DOHH2 (cell line): ENCODE measurements at regions not wholly inside any gene's neighbourhood (a gene's known extent, or its start where the extent isn't known, plus 50 kb on each side); places are given as distances from the start of the nearest gene placed in this dataset.

Source experiments
- H3F3A ChIP-seq: fragments of 200-600 bp; sonication (generic), shearing (Covaris generic); 2 replicates; pipeline ENCODE4 v1.6.0; 2016; ENCODE audit warnings: antibody characterized with exemption, mild to moderate bottlenecking; ENCODE audit not compliant: control insufficient read depth, insufficient read depth
- H3K27ac ChIP-seq: fragments of 200-600 bp; sonication (generic); 2 replicates; pipeline ENCODE4 v1.5.1; 2014; ENCODE audit warnings: low read depth, mild to moderate bottlenecking, low read length, moderate library complexity
- H3K27me3 ChIP-seq: fragments of 200-600 bp; sonication (generic); 2 replicates; pipeline ENCODE4 v1.6.1; 2014; ENCODE audit warnings: mild to moderate bottlenecking, low read length, mixed read lengths; ENCODE audit not compliant: control insufficient read depth
- H3K36me3 ChIP-seq: fragments of 200-600 bp; sonication (generic); 2 replicates; pipeline ENCODE4 v1.6.1; 2014; ENCODE audit warnings: mild to moderate bottlenecking, low read length, moderate library complexity, mixed read lengths; ENCODE audit not compliant: control insufficient read depth
- H3K4me1 ChIP-seq: fragments of 200-600 bp; sonication (generic); 2 replicates; pipeline ENCODE4 v1.6.1; 2014; ENCODE audit warnings: mild to moderate bottlenecking, low read length, mixed read lengths; ENCODE audit not compliant: control insufficient read depth
- H3K4me2 ChIP-seq: fragments of 200-600 bp; sonication (generic); 2 replicates; pipeline ENCODE4 v1.6.0; 2014; ENCODE audit warnings: mild to moderate bottlenecking, low read length, moderate library complexity
- H3K4me3 ChIP-seq: fragments of 200-600 bp; sonication (generic); 2 replicates; pipeline ENCODE4 v1.5.1; 2014; ENCODE audit warnings: mild to moderate bottlenecking, low read length, mixed read lengths
- H3K79me2 ChIP-seq: fragments of 200-600 bp; sonication (generic); 2 replicates; pipeline ENCODE4 v1.6.1; 2014; ENCODE audit warnings: mild to moderate bottlenecking, low read length, mixed read lengths; ENCODE audit not compliant: control insufficient read depth
- H3K9me2 ChIP-seq: fragments of 200-600 bp; sonication (generic); replicated peaks from 2 replicates; pipeline ENCODE4 v1.6.1; 2014; ENCODE audit warnings: mild to moderate bottlenecking, low read length, mixed read lengths; ENCODE audit not compliant: control insufficient read depth
- H3K9me3 ChIP-seq: fragments of 200-600 bp; sonication (generic); 2 replicates; pipeline ENCODE4 v1.6.1; 2014; ENCODE audit warnings: antibody characterized with exemption, low read length, mixed read lengths; ENCODE audit not compliant: control insufficient read depth, insufficient read depth
- H4K20me1 ChIP-seq: fragments of 200-600 bp; sonication (generic); 2 replicates; pipeline ENCODE4 v1.6.0; 2014; ENCODE audit warnings: low read depth, mild to moderate bottlenecking, antibody characterized with exemption, low read length, moderate library complexity; ENCODE audit not compliant: control insufficient read depth, insufficient read depth
- EZH2phosphoT487 ChIP-seq: fragments of 200-600 bp; sonication (generic); IDR thresholded peaks from 2 replicates; pipeline ENCODE4 v1.6.1; 2017; ENCODE audit warnings: borderline replicate concordance, mild to moderate bottlenecking, antibody characterized with exemption, low read length, moderate library complexity, mixed read lengths
- TF ChIP-seq, protein P1 (sequence below): fragments of 200-600 bp; sonication (generic); IDR thresholded peaks from one replicate; pipeline ENCODE4 v1.5.1; 2014; ENCODE audit warnings: antibody characterized with exemption, mild to moderate bottlenecking, low read depth, low read length; ENCODE audit not compliant: poor library complexity, severe bottlenecking

DNA sequence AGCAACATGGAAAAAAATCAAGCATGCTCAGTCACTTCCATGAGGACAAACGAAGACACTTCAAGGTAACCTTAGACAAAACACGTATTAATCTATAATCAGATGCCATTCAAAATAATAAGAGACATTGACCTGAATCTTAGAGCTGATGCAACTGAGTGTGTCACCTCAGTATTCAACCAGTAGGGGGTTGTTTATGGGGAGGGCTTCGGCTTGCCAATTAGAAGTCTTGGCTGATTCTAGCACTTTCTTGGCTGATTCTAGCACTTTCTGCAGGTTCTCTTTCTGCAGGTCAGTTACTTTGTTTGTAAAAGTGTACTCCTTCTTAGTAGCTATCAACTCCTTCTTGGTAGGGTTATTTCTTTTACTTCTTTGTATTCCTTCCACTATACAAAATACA is 317.6 kb downstream of the ENC1 start:
- Histone ChIP-seq H4K20me1 (no peaks in the 10 kb centered on the region), H3K4me2 (no peak overlapping the region), H3K27me3 (no peaks in the 10 kb centered on the region), H3K79me2 (no peaks in the 10 kb centered on the region), H3K4me3 (no peak overlapping the region), H3K9me3 (no peaks in the 10 kb centered on the region), H3K4me1 (peaks cover 4% of the 10 kb centered on the region), H3K36me3 (no peaks in the 10 kb centered on the region), H3K27ac (no peak overlapping the region), H3K9me2 (no peaks in the 10 kb centered on the region), H3F3A (no peaks in the 10 kb centered on the region)
- TF ChIP-seq EZH2phosphoT487: no peak
- TF ChIP-seq, protein P1, sequence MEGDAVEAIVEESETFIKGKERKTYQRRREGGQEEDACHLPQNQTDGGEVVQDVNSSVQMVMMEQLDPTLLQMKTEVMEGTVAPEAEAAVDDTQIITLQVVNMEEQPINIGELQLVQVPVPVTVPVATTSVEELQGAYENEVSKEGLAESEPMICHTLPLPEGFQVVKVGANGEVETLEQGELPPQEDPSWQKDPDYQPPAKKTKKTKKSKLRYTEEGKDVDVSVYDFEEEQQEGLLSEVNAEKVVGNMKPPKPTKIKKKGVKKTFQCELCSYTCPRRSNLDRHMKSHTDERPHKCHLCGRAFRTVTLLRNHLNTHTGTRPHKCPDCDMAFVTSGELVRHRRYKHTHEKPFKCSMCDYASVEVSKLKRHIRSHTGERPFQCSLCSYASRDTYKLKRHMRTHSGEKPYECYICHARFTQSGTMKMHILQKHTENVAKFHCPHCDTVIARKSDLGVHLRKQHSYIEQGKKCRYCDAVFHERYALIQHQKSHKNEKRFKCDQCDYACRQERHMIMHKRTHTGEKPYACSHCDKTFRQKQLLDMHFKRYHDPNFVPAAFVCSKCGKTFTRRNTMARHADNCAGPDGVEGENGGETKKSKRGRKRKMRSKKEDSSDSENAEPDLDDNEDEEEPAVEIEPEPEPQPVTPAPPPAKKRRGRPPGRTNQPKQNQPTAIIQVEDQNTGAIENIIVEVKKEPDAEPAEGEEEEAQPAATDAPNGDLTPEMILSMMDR: no peak

- Histone ChIP-seq H3F3A (no peaks in the 10 kb centered on the region), H3K9me2 (no peaks in the 10 kb centered on the region), H3K9me3 (no peaks in the 10 kb centered on the region), H4K20me1 (no peaks in the 10 kb centered on the region), H3K27me3 (no peaks in the 10 kb centered on the region), H3K4me3 (no peak overlapping the region), H3K4me2 (no peak overlapping the region), H3K27ac (no peak overlapping the region), H3K36me3 (no peaks in the 10 kb centered on the region), H3K79me2 (no peaks in the 10 kb centered on the region), H3K4me1 (peaks cover 4% of the 10 kb centered on the region)
- TF ChIP-seq EZH2phosphoT487: no peak
- TF ChIP-seq, protein P1: no peak
These were observed 318.3 kb downstream of the ENC1 start for GRCh38 chr5:74322191-74322590.

- Histone ChIP-seq H3K27me3 (no peaks in the 10 kb centered on the region), H3K27ac (no peak overlapping the region), H3K4me1 (no peaks in the 10 kb centered on the region), H4K20me1 (no peaks in the 10 kb centered on the region), H3K36me3 (no peaks in the 10 kb centered on the region), H3K9me2 (no peaks in the 10 kb centered on the region), H3K79me2 (no peaks in the 10 kb centered on the region), H3K4me2 (no peak overlapping the region), H3K4me3 (no peak overlapping the region), H3K9me3 (no peaks in the 10 kb centered on the region), H3F3A (no peaks in the 10 kb centered on the region)
- TF ChIP-seq, protein P1: no peak
- no peak for TF ChIP-seq EZH2phosphoT487
These were observed 319.2 kb downstream of the ENC1 start for GRCh38 chr5:74321326-74321725.

- TF ChIP-seq, protein P1: no peak
- TF ChIP-seq EZH2phosphoT487: no peak
- no peaks in the 10 kb centered on the region for H3F3A ChIP-seq
- no peaks in the 10 kb centered on the region for H3K9me2 ChIP-seq
- H4K20me1 ChIP-seq: no peaks in the 10 kb centered on the region
- H3K9me3 ChIP-seq: no peaks in the 10 kb centered on the region
- H3K4me1 ChIP-seq: no peaks in the 10 kb centered on the region
- no peak overlapping the region for H3K27ac ChIP-seq
- no peaks in the 10 kb centered on the region for H3K79me2 ChIP-seq
- no peak overlapping the region for H3K4me2 ChIP-seq
- no peak overlapping the region for H3K4me3 ChIP-seq
- H3K36me3 ChIP-seq: no peaks in the 10 kb centered on the region
- H3K27me3 ChIP-seq: no peaks in the 10 kb centered on the region
These were observed 320.0 kb downstream of the ENC1 start for GRCh38 chr5:74320526-74320925.
